Stimulated activated naive CD8-positive, alpha-beta T cell treated with anti-CD3 and anti-CD28 coated beads, Interleukin-15, amount 100 ng/mL, for 72 hours (primary cell): ENCODE measurements at regions not wholly inside any gene's neighbourhood (a gene's known extent, or its start where the extent isn't known, plus 50 kb on each side); places are given as distances from the start of the nearest gene placed in this dataset.
"Not testable (repeated sequence)": the region's sequence is repeated elsewhere in the genome, so short reads cannot be mapped to it uniquely, and the experiment has no call there.

Experiments
- ATAC-seq: fragments of 150-1000 bp; cut with Tn5 transposase; 2 replicates; pipeline ENCODE4 v1.10.0; 2021; ENCODE audit warnings: mild to moderate bottlenecking, moderate library complexity
- DNase-seq, 2 donors: peaks; one replicate each; pipeline ENCODE4 v3.0.0; 2021 to 2022
- H3K27ac Mint-ChIP-seq, 2 donors: one replicate each; pipeline ENCODE4 v1.8.0; 2022; ENCODE audit warnings: mild to moderate bottlenecking in 2 of 2, mixed read lengths in 2 of 2, moderate library complexity in 2 of 2
- H3K27me3 Mint-ChIP-seq: one replicate; pipeline ENCODE4 v1.8.0; 2022; ENCODE audit warnings: mixed read lengths
- H3K4me1 Mint-ChIP-seq: one replicate; pipeline ENCODE4 v1.8.0; 2022; ENCODE audit warnings: mild to moderate bottlenecking, mixed read lengths
- H3K4me3 Mint-ChIP-seq, 2 donors: one replicate each; pipeline ENCODE4 v1.8.0; 2022; ENCODE audit warnings: mild to moderate bottlenecking in 2 of 2, mixed read lengths in 2 of 2, moderate library complexity in 1 of 2
- H3K9me3 Mint-ChIP-seq, 2 donors: one replicate each; pipeline ENCODE4 v1.8.0; 2022; ENCODE audit warnings: mixed read lengths in 2 of 2

DNA sequence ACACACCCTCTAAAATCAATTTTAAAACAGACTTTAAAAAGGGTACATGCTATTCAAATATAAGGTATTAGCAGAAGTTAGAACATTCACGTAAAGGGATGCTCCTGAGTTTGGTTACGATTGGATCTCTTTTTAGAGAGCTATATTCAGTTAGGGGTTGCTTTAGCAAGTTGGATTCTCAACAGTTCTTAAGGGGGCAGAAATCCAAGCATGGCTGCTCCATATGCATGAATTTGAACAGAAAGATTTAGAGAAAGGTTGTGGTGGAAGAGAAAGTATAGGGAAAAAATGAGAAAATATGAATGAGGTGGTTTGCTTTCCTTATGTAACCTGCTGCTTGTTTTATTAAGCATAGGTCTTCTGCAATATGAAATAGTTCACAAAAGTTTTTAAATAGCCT lies 855.1 kb downstream of the SORCS1 start:
- Mint-ChIP-seq H3K27me3 (no peaks in the 10 kb centered on the region), H3K4me3 (no peak overlapping the region), H3K9me3 (peaks cover 5% of the 10 kb centered on the region in 2 donors), H3K4me1 (no peaks in the 10 kb centered on the region), H3K27ac (no peak overlapping the region)
- ATAC-seq (no peak), DNase-seq (no peak)

DNA sequence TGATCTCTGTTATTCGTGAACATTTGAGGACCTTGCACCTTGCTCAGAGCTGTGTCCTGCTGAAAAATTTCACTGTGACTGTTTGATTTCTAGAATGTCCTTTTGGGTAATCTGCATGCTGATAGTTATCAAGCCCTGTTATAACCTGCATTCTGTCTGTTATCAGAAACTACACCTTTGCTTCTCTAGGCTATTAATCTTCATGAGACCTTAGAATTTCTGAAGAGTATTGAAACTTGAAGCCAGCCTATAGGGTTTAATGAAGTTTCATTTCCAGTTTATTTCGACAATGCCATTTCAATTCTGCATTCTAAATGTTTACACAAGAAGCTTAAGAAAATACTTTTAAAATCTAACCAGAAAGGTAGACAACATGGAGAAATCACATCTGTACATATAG lies 856.2 kb downstream of the SORCS1 start:
- Mint-ChIP-seq H3K4me3 (no peak overlapping the region), H3K27me3 (no peaks in the 10 kb centered on the region), H3K27ac (no peak overlapping the region), H3K4me1 (no peaks in the 10 kb centered on the region), H3K9me3 (peaks cover 5% of the 10 kb centered on the region in 2 donors)
- ATAC-seq (no peak), DNase-seq (no peak)

GRCh38 chr10:106304056-106304455 lies 860.5 kb downstream of the SORCS1 start:
- Mint-ChIP-seq H3K4me1 (no peaks in the 10 kb centered on the region), H3K4me3 (no peak overlapping the region), H3K27me3 (no peaks in the 10 kb centered on the region), H3K9me3 (no peaks in the 10 kb centered on the region), H3K27ac (no peak overlapping the region)
- DNase-seq (no peak), ATAC-seq (no peak)

DNA sequence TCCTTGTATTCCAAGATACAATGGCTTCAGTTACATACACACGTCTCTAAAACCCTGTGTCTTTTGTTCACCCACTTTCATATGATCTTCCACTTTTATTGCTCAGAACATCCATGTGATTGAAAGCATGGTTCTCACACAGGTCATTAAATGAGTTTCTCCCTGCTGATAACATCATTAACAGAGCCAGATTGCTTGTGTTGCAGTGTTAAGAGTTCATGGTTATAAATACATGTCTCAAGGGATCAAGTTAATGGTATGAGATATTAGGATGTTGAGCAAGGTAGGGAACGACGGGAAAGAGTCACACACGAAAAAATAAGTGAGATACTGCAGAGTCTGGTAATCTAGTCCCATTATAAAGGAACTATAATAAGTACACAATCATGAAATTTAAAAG lies 861.5 kb downstream of the SORCS1 start:
- Mint-ChIP-seq H3K27ac (no peak overlapping the region), H3K4me1 (no peaks in the 10 kb centered on the region), H3K9me3 (no peaks in the 10 kb centered on the region), H3K27me3 (no peaks in the 10 kb centered on the region), H3K4me3 (no peak overlapping the region)
- DNase-seq, result no peak
- ATAC-seq, result no peak

DNA sequence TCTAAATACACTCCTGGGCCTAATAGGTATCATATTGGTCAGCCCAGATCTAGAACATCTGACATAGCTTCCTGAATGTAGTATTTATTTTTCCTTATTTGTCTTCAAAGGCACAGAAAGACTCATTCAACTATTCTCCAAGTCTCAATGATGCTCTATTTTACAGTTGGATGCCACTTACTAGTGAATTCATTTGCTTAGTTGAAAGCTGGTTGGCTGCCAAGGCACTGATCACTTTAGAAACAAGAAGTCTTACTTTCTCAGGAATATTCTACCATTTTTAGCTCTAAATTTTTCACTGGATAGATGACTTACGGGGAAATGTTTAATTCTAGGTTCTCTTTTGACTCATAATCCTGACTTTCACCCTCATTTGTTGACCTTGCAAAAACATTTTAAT lies 863.4 kb downstream of the SORCS1 start:
- H3K27me3 Mint-ChIP-seq, result no peaks in the 10 kb centered on the region
- H3K4me3 Mint-ChIP-seq, result no peak overlapping the region
- no peaks in the 10 kb centered on the region for H3K9me3 Mint-ChIP-seq
- no peaks in the 10 kb centered on the region for H3K4me1 Mint-ChIP-seq
- ATAC-seq (no peak), DNase-seq (no peak)
- no peak overlapping the region for H3K27ac Mint-ChIP-seq

DNA sequence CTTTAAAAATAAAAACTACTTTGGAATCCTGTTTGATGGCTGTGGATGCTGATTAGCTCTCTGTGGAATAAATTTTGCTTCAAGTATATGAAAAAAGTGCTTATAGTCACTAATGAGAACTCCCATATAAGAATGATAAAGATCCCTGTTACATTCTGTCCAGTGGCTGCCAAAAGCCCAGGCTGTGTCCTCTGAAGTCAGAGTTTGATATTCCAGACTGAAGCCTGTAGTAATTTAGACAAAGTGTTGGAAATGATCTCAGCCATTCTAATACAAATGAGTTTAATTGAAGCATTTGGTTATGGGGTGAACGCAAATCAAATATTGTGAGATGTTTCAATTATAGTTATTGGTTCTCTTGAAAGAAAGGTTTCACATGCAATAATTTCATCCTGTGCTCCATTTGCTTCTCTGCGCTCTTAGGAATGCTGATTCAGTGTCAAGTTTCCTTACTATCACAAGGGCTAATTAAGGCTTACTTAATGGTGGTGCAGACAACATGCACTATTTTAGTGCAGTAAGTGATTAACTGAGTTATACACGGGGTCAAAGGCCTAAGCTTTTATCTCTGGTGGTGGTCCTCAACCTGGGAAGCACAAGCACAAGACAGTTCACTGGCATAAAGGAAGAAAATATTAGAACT lies 867.6 kb downstream of the SORCS1 start:
- DNase-seq (no peak), ATAC-seq (no peak)
- Mint-ChIP-seq H3K9me3 (peaks cover 4 to 5% of the 10 kb centered on the region in 2 donors), H3K4me3 (no peak overlapping the region), H3K4me1 (no peaks in the 10 kb centered on the region), H3K27me3 (no peaks in the 10 kb centered on the region), H3K27ac (no peak overlapping the region)

- DNase-seq, result no peak
- no peaks in the 10 kb centered on the region for H3K27me3 Mint-ChIP-seq
- ATAC-seq, result no peak
- H3K4me1 Mint-ChIP-seq, result no peaks in the 10 kb centered on the region
- H3K4me3 Mint-ChIP-seq, result no peak overlapping the region
- H3K9me3 Mint-ChIP-seq, result peaks cover 21 to 32% of the 10 kb centered on the region in 2 donors
- H3K27ac Mint-ChIP-seq, result no peak overlapping the region
These were observed 879.5 kb downstream of the SORCS1 start for GRCh38 chr10:106284802-106285587.

- peaks cover 20 to 32% of the 10 kb centered on the region in 2 donors for H3K9me3 Mint-ChIP-seq
- no peak overlapping the region for H3K4me3 Mint-ChIP-seq
- DNase-seq, result no peak
- ATAC-seq, result no peak
- H3K4me1 Mint-ChIP-seq, result no peaks in the 10 kb centered on the region
- H3K27me3 Mint-ChIP-seq, result no peaks in the 10 kb centered on the region
- H3K27ac Mint-ChIP-seq, result no peak overlapping the region
These were observed 883.5 kb downstream of the SORCS1 start for GRCh38 chr10:106280896-106281460.

DNA sequence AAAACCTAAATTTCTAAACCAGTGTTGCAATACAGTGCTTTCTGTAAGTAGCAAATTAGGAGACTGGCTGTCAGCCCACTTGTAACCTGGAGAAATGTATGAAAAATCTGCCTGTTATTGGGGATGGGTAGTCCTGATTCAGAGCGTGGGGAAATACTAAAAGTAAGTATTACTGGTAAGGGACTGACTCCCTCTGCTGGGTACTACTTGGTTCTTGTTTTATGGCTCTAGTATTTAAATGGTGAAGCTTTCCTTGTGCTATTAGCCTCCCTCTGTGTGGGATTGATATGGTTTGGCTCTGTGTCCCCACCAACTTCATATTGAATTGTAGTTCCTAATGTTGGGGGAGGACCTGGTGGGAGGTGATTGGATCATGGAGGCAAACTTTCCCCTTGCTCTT lies 886.1 kb downstream of the SORCS1 start:
- no peaks in the 10 kb centered on the region for H3K4me1 Mint-ChIP-seq
- no peak for ATAC-seq

DNA sequence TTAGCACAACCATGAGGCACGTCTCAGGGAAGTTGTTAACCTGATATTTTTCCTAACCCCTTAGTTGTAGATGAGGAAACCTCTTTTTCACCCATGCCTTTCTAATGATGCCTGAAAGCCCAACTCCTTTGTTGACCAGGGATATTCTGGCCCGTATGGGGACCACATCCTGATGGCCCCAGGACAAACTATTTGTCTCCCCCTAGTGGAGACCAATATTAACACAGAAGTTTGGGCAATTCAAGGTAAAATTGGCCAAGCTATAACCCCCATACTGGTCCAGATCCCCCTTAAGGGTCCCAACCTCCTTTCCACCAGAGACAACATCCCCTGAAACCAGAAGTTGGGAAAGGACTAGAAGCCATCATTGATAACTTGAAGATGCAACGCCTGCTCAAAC lies 893.3 kb downstream of the SORCS1 start:
- Mint-ChIP-seq H3K4me1 (no peaks in the 10 kb centered on the region), H3K9me3 (peaks cover 4 to 29% of the 10 kb centered on the region in 2 donors), H3K27me3 (no peaks in the 10 kb centered on the region), H3K4me3 (no peak overlapping the region), H3K27ac (no peak overlapping the region)
- DNase-seq (no peak), ATAC-seq (no peak)

More for the DNA sequence above, 886.1 kb downstream of the SORCS1 start:
- DNase-seq, result no peak
- Mint-ChIP-seq H3K9me3 (peaks cover 6 to 32% of the 10 kb centered on the region in 2 donors), H3K27ac (no peak overlapping the region), H3K27me3 (no peaks in the 10 kb centered on the region), H3K4me3 (no peak overlapping the region)

- DNase-seq (no peak), ATAC-seq (no peak)
- H3K9me3 Mint-ChIP-seq, result peaks cover 4 to 19% of the 10 kb centered on the region in 2 donors
- no peaks in the 10 kb centered on the region for H3K27me3 Mint-ChIP-seq
- no peak overlapping the region for H3K4me3 Mint-ChIP-seq
- no peaks in the 10 kb centered on the region for H3K4me1 Mint-ChIP-seq
- no peak overlapping the region for H3K27ac Mint-ChIP-seq
These were observed 896.5 kb downstream of the SORCS1 start for GRCh38 chr10:106268000-106268399.

- no peak overlapping the region for H3K27ac Mint-ChIP-seq
- ATAC-seq (no peak), DNase-seq (no peak)
- H3K4me1 Mint-ChIP-seq, result no peaks in the 10 kb centered on the region
- no peaks in the 10 kb centered on the region for H3K27me3 Mint-ChIP-seq
- H3K4me3 Mint-ChIP-seq, result no peak overlapping the region
- H3K9me3 Mint-ChIP-seq, result peaks cover 4 to 19% of the 10 kb centered on the region in 2 donors
These were observed 896.9 kb downstream of the SORCS1 start for GRCh38 chr10:106267591-106267990.

DNA sequence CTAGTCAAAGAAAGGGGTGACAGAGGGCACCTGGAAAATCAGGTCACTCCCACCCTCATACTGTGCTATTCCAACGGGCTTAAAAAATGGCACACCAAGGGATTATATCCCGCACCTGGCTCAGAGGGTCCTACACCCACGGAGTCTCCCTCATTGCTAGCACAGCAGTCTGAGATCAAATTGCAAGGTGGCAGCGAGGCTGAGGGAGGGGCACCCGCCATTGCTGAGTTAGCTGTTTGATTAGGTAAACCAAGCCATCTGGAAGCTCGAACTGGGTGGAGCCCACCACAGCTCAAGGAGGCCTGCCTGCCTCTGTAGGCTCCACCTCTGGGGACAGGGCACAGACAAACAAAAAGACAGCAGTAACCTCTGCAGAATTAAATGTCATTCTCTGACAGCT lies 907.1 kb downstream of the SORCS1 start:
- H3K4me3 Mint-ChIP-seq, H3K27me3 Mint-ChIP-seq, H3K9me3 Mint-ChIP-seq, ATAC-seq, H3K4me1 Mint-ChIP-seq, H3K27ac Mint-ChIP-seq, DNase-seq: not testable (repeated sequence)

DNA sequence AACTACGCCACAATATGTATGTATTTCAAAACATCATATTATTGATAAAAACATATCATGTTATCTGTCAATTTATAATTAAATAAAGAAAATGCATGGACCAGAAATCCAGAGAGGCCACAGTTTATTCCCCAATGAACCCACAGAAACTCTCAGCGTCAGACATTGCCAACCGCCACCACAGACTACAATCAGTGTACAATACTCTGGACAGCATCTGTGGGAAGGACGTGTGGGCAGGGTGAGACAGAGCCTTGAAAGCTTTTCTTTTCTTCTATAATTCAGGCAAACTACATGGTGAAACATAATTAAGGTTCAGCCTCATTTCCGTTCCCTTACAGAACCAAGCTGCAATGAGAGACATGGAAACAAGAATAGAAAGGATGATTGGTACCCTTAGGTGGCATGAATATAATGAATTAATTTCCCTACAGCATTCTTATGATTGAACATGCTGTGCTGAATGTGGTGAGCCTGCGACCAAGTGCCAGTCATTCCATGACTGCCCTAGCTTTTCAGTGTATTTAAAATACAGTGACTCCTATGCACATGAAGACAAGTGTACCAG lies 909.3 kb downstream of the SORCS1 start:
- Mint-ChIP-seq H3K4me1 (no peaks in the 10 kb centered on the region), H3K9me3 (peaks cover 0 to 5% of the 10 kb centered on the region in 2 donors), H3K27ac (no peak overlapping the region), H3K27me3 (no peaks in the 10 kb centered on the region), H3K4me3 (no peak overlapping the region)
- DNase-seq (no peak), ATAC-seq (no peak)

DNA sequence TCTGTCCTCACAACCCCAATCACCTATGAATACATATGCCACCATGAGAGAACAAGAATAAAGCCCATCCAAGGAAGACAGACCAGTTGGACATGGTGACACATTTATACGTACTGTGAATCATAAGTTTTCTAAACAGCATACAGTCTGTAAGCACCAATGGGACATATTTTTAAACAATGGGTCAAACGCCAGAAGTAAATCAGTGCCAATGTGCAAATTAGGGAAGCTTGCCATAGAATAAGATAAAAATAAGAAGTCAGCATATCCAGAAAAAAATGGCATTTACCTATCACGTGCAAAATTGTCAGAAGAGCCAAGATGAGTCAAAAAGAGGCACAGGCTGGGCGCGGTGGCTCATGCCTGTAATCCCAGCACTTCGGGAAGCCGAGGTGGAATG lies 910.4 kb downstream of the SORCS1 start:
- Mint-ChIP-seq H3K4me1 (no peaks in the 10 kb centered on the region), H3K4me3 (no peak overlapping the region), H3K27ac (no peak overlapping the region), H3K27me3 (no peaks in the 10 kb centered on the region), H3K9me3 (peaks cover 0 to 6% of the 10 kb centered on the region in 2 donors)
- no peak for ATAC-seq
- DNase-seq, result no peak

- Mint-ChIP-seq H3K4me1 (no peaks in the 10 kb centered on the region), H3K27me3 (no peaks in the 10 kb centered on the region), H3K27ac (no peak overlapping the region), H3K4me3 (no peak overlapping the region), H3K9me3 (peaks cover 6 to 7% of the 10 kb centered on the region in 2 donors)
- ATAC-seq (no peak), DNase-seq (no peak)
These were observed 912.0 kb downstream of the SORCS1 start for GRCh38 chr10:106252541-106252940.
